HG02759 (cell line): ENCODE measurements at regions not wholly inside any gene's neighbourhood (a gene's known extent, or its start where the extent isn't known, plus 50 kb on each side); places are given as distances from the start of the nearest gene placed in this dataset.
"Not testable (repeated sequence)": the region's sequence is repeated elsewhere in the genome, so short reads cannot be mapped to it uniquely, and the experiment has no call there.

Experiments used
- ATAC-seq: cut with Tn5 transposase; IDR thresholded peaks from one replicate; pipeline ENCODE4 v1.9.1; 2021; ENCODE audit warnings: mild to moderate bottlenecking, moderate library complexity; ENCODE audit not compliant: unreplicated experiment

GRCh38 chr2:436205-436604 is 148.3 kb upstream of the ALKAL2 start:
- no peak for ATAC-seq

GRCh38 chr2:434625-435024 is 146.7 kb upstream of the ALKAL2 start:
- no peak for ATAC-seq

- ATAC-seq = no peak
Measured at GRCh38 chr2:433216-433615, 145.3 kb upstream of the ALKAL2 start.

GRCh38 chr2:430291-431040 is 142.6 kb upstream of the ALKAL2 start:
- peak; percentile 6 for ATAC-seq

- ATAC-seq = peak; percentile 42
Measured at GRCh38 chr2:429575-430254, 141.8 kb upstream of the ALKAL2 start.

- no peak for ATAC-seq
Measured at GRCh38 chr2:429142-429541, 141.3 kb upstream of the ALKAL2 start.

GRCh38 chr2:428591-428990 is 140.7 kb upstream of the ALKAL2 start:
- no peak for ATAC-seq

- not testable (repeated sequence) for ATAC-seq
Measured at GRCh38 chr2:426696-427095, 138.8 kb upstream of the ALKAL2 start.

- ATAC-seq = no peak
Measured at GRCh38 chr2:425947-426346, 138.1 kb upstream of the ALKAL2 start.

- no peak for ATAC-seq
Measured at GRCh38 chr2:425243-425642, 137.4 kb upstream of the ALKAL2 start.

- ATAC-seq = no peak
Measured at GRCh38 chr2:424306-425171, 136.6 kb upstream of the ALKAL2 start.

- ATAC-seq = no peak
Measured at GRCh38 chr2:423479-423878, 135.6 kb upstream of the ALKAL2 start.

GRCh38 chr2:422676-423435 is 135.0 kb upstream of the ALKAL2 start:
- no peak for ATAC-seq

GRCh38 chr2:421406-421805 is 133.5 kb upstream of the ALKAL2 start:
- no peak for ATAC-seq

GRCh38 chr2:419687-420317 is 131.9 kb upstream of the ALKAL2 start:
- ATAC-seq = no peak

- ATAC-seq = no peak
Measured at GRCh38 chr2:417662-418061, 129.8 kb upstream of the ALKAL2 start.

GRCh38 chr2:417006-417405 is 129.1 kb upstream of the ALKAL2 start:
- ATAC-seq = no peak

GRCh38 chr2:415986-416610 is 128.2 kb upstream of the ALKAL2 start:
- no peak for ATAC-seq

GRCh38 chr2:409523-409922 is 121.6 kb upstream of the ALKAL2 start:
- ATAC-seq = no peak

GRCh38 chr2:407630-408029 is 119.7 kb upstream of the ALKAL2 start:
- ATAC-seq = no peak
